HCT116 (cell line): ENCODE measurements at regions not wholly inside any gene's neighbourhood (a gene's known extent, or its start where the extent isn't known, plus 50 kb on each side); places are given as distances from the start of the nearest gene placed in this dataset.
A peak's percentile ranks its signal among the peaks of the same experiment; 100 is the strongest.

Experiments
- ATAC-seq: fragments of 200-7000 bp; cut with Tn5 transposase; 2 replicates; pipeline ENCODE4 v1.9.1; 2020; ENCODE audit warnings: mild to moderate bottlenecking, moderate library complexity
- BruUV-seq: library from RNA; stranded (reverse); fragments of 400-500 nt; replicated peaks from 2 replicates; lab custom pipeline; 2021; lab: Mats Ljungman, UMichigan
- CTCF ChIA-PET: fragments of 300-600 bp; sonication (Branson Sonifier 250); formaldehyde crosslinking; loops from one replicate; lab custom pipeline; 2021; ENCODE audit warnings: antibody characterized with exemption; lab: Charles Lee
- POLR2A ChIA-PET: fragments of 300-600, 350-600 bp; sonication (Branson Sonifier 250); formaldehyde crosslinking; loops from one replicate; lab custom pipeline; 2021; ENCODE audit warnings: antibody characterized with exemption; lab: Charles Lee
- RAD21 ChIA-PET, 2 experiments: fragments of 300-600 bp; sonication (Branson Sonifier 250); formaldehyde crosslinking; loops; one replicate each; lab custom pipeline; 2023; ENCODE audit warnings: low total read pairs in 2 of 2; ENCODE audit not compliant: uncharacterized antibody in 2 of 2, unreplicated experiment in 2 of 2, low non-redundant PET in 1 of 2; lab: Charles Lee
- DNase-seq: peaks from one replicate; pipeline ENCODE4 v3.0.0-alpha.2; 2010; ENCODE audit warnings: low read depth, low spot score
- H2AFZ ChIP-seq: fragments of 200-600 bp; shearing (Covaris generic), sonication (generic); 2 replicates; pipeline ENCODE4 v1.6.1; 2017; ENCODE audit warnings: low read depth, mixed run types, mixed read lengths, antibody characterized with exemption, low read length; ENCODE audit not compliant: poor library complexity, severe bottlenecking
- H3K27ac ChIP-seq: 2 replicates; pipeline ENCODE4 v1.5.1; 2012; ENCODE audit warnings: low read depth, low read length
- H3K27me3 ChIP-seq: fragments of 200-600 bp; sonication (generic); 2 replicates; pipeline ENCODE4 v1.6.1; 2016; ENCODE audit warnings: mixed run types, low read length, mixed read lengths; ENCODE audit not compliant: insufficient read depth
- H3K36me3 ChIP-seq, 2 experiments: fragments of 200-500 bp in 1 of 2; fragments of 200-600 bp in 1 of 2; sonication (Bioruptor generic) in 1 of 2; sonication (generic) in 1 of 2; 2 replicates each; pipeline versions ENCODE4 v1.5.1 to v1.6.1; 2014 to 2016; ENCODE audit warnings: low read length in 2 of 2, inconsistent platforms in 1 of 2, mixed read lengths in 1 of 2, mixed run types in 1 of 2; ENCODE audit not compliant: insufficient read depth in 2 of 2, control insufficient read depth in 1 of 2
- H3K4me1 ChIP-seq, 2 experiments: fragments of 200-600 bp in 1 of 2; sonication (generic) in 1 of 2; 2 replicates each; pipeline versions ENCODE4 v1.5.1 to v1.6.1; 2012 to 2017; ENCODE audit warnings: low read length in 2 of 2, inconsistent platforms in 1 of 2, mild to moderate bottlenecking in 1 of 2, mixed read lengths in 1 of 2, mixed run types in 1 of 2, moderate library complexity in 1 of 2; ENCODE audit not compliant: insufficient read depth in 2 of 2, control insufficient read depth in 1 of 2
- H3K4me2 ChIP-seq: fragments of 200-600 bp; sonication (generic); 2 replicates; pipeline ENCODE4 v1.6.1; 2017; ENCODE audit warnings: mixed run types, low read length, mixed read lengths
- H3K4me3 ChIP-seq, 2 experiments: fragments of 200-600 bp in 1 of 2; sonication (generic) in 1 of 2; replicated peaks in 1 of 2; 2 replicates each; pipeline ENCODE4 v1.5.1; 2011 to 2016; ENCODE audit warnings: low read length in 2 of 2, control low read depth in 1 of 2, low read depth in 1 of 2, mild to moderate bottlenecking in 1 of 2, mixed read lengths in 1 of 2, mixed run types in 1 of 2
- H3K79me2 ChIP-seq: fragments of 200-600 bp; sonication (generic); 2 replicates; pipeline ENCODE4 v1.6.1; 2017; ENCODE audit warnings: mild to moderate bottlenecking, mixed run types, low read length, moderate library complexity, mixed read lengths; ENCODE audit not compliant: insufficient read depth
- H3K9ac ChIP-seq: fragments of 200-600 bp; sonication (generic); 2 replicates; pipeline ENCODE4 v1.6.1; 2016; ENCODE audit warnings: low read length, mixed read lengths
- H3K9me2 ChIP-seq: fragments of 200-600 bp; sonication (generic), shearing (Covaris generic); 2 replicates; pipeline ENCODE4 v1.6.1; 2017; ENCODE audit warnings: mixed run types, mild to moderate bottlenecking, moderate library complexity; ENCODE audit not compliant: insufficient read depth
- H3K9me3 ChIP-seq, 2 experiments: fragments of 200-500 bp in 1 of 2; fragments of 200-600 bp in 1 of 2; sonication (Bioruptor generic) in 1 of 2; sonication (generic) in 1 of 2; 2 replicates each; pipeline ENCODE4 v1.6.1; 2014 to 2017; ENCODE audit warnings: low read length in 2 of 2, mixed read lengths in 2 of 2, inconsistent platforms in 1 of 2, low read depth in 1 of 2, mild to moderate bottlenecking in 1 of 2, mixed run types in 1 of 2, moderate library complexity in 1 of 2; ENCODE audit not compliant: control insufficient read depth in 1 of 2, insufficient read depth in 1 of 2
- H4K20me1 ChIP-seq: fragments of 200-600 bp; sonication (generic), shearing (Covaris generic); 2 replicates; pipeline ENCODE4 v1.6.1; 2017; ENCODE audit warnings: mixed run types, mild to moderate bottlenecking, moderate library complexity; ENCODE audit not compliant: insufficient read depth
- CBX3 ChIP-seq: IDR thresholded peaks from 2 replicates; pipeline ENCODE4 v1.6.1; 2012; ENCODE audit warnings: low read depth
- CTCF ChIP-seq, 3 experiments: fragments of 200-600 bp in 1 of 3; sonication (generic) in 1 of 3; IDR thresholded peaks in 2 of 3; conservative IDR thresholded peaks in 1 of 3; 2 replicates each; pipeline ENCODE4 v1.5.1; 2012 to 2017; ENCODE audit warnings: low read depth in 2 of 3, low read length in 2 of 3, antibody characterized with exemption in 1 of 3, borderline replicate concordance in 1 of 3, control low read depth in 1 of 3, mild to moderate bottlenecking in 1 of 3, mixed read lengths in 1 of 3, mixed run types in 1 of 3, moderate library complexity in 1 of 3; ENCODE audit not compliant: insufficient read depth in 1 of 3
- EGR1 ChIP-seq: IDR thresholded peaks from 2 replicates; pipeline ENCODE4 v1.6.1; 2012; ENCODE audit warnings: low read depth
- EZH2 ChIP-seq: fragments of 200-600 bp; sonication (generic); IDR thresholded peaks from 2 replicates; pipeline ENCODE4 v1.6.1; 2017; ENCODE audit warnings: antibody characterized with exemption, mixed run types
- EZH2phosphoT487 ChIP-seq: fragments of 200-600 bp; IDR thresholded peaks from 2 replicates; pipeline ENCODE4 v1.6.1; 2018; ENCODE audit warnings: antibody characterized with exemption, borderline replicate concordance
- POLR2A ChIP-seq: IDR thresholded peaks from 2 replicates; pipeline ENCODE4 v1.7.0; 2011; ENCODE audit warnings: borderline replicate concordance; ENCODE audit not compliant: insufficient read depth, insufficient read length; ENCODE audit errors: extremely low read depth
- POLR2AphosphoS5 ChIP-seq: IDR thresholded peaks from 2 replicates; pipeline ENCODE4 v1.6.1; 2011; ENCODE audit warnings: mild to moderate bottlenecking, low read depth, low read length, moderate library complexity
- ZFX ChIP-seq: fragments of 450-650 bp; IDR thresholded peaks from 2 replicates; pipeline ENCODE4 v1.6.1; 2017
- ZNF274 ChIP-seq: fragments of 200-500 bp; sonication (Bioruptor generic); IDR thresholded peaks from 2 replicates; pipeline ENCODE4 v1.6.1; 2014; ENCODE audit warnings: mild to moderate bottlenecking, low read depth, low read length, inconsistent platforms
- intact Hi-C: fragments of 100-400 bp; cut with micrococcal nuclease; formaldehyde crosslinking; loops from 2 replicates; pipeline ENCODE4 v1.10.0; 2022
- TF ChIP-seq, protein P1 (sequence below): IDR thresholded peaks from 2 replicates; pipeline ENCODE4 v1.6.1; 2011; ENCODE audit warnings: mild to moderate bottlenecking, low read length, moderate library complexity; ENCODE audit not compliant: insufficient replicate concordance; ENCODE audit errors: extremely low read depth
- TF ChIP-seq, protein P2 (sequence below): IDR thresholded peaks from 2 replicates; pipeline ENCODE4 v1.6.1; 2012
- TF ChIP-seq, protein P3 (sequence below): IDR thresholded peaks from 2 replicates; pipeline ENCODE4 v1.6.1; 2012; ENCODE audit warnings: low read depth

- intact Hi-C loops: no loop called here
- RAD21 ChIA-PET: no interaction called here
- Histone ChIP-seq H3K27ac (no peak overlapping the region), H3K27me3 (no peaks in the 10 kb centered on the region), H3K9ac (no peak overlapping the region), H3K36me3 (no peaks in the 10 kb centered on the region), H3K4me3 (no peak overlapping the region), H3K4me2 (no peak overlapping the region), H3K9me2 (no peaks in the 10 kb centered on the region), H3K9me3 (no peaks in the 10 kb centered on the region), H3K4me1 (no peaks in the 10 kb centered on the region), H2AFZ (peak overlapping the region; percentile 36), H4K20me1 (no peaks in the 10 kb centered on the region), H3K79me2 (no peaks in the 10 kb centered on the region)
- CTCF ChIA-PET: no interaction called here
- BruUV-seq: no TSS peak
- TF ChIP-seq POLR2A (no peak), POLR2AphosphoS5 (no peak), EZH2 (no peak), CTCF (IDR thresholded peaks at IDR 0.05 in 2 of 3, conservative IDR thresholded peaks at IDR 0.05 in 1 of 3; ENCODE audit: borderline replicate concordance in 1 of 3, insufficient read depth in 1 of 3, low read depth in 2 of 3, low read length in 2 of 3) (no peak), ZNF274 (no peak), EZH2phosphoT487 (no peak), EGR1 (no peak), ZFX (no peak), CBX3 (no peak)
- TF ChIP-seq, protein P1, sequence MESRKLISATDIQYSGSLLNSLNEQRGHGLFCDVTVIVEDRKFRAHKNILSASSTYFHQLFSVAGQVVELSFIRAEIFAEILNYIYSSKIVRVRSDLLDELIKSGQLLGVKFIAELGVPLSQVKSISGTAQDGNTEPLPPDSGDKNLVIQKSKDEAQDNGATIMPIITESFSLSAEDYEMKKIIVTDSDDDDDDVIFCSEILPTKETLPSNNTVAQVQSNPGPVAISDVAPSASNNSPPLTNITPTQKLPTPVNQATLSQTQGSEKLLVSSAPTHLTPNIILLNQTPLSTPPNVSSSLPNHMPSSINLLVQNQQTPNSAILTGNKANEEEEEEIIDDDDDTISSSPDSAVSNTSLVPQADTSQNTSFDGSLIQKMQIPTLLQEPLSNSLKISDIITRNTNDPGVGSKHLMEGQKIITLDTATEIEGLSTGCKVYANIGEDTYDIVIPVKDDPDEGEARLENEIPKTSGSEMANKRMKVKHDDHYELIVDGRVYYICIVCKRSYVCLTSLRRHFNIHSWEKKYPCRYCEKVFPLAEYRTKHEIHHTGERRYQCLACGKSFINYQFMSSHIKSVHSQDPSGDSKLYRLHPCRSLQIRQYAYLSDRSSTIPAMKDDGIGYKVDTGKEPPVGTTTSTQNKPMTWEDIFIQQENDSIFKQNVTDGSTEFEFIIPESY: no peak
- TF ChIP-seq, protein P2, sequence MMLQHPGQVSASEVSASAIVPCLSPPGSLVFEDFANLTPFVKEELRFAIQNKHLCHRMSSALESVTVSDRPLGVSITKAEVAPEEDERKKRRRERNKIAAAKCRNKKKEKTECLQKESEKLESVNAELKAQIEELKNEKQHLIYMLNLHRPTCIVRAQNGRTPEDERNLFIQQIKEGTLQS: no peak
- TF ChIP-seq, protein P3, sequence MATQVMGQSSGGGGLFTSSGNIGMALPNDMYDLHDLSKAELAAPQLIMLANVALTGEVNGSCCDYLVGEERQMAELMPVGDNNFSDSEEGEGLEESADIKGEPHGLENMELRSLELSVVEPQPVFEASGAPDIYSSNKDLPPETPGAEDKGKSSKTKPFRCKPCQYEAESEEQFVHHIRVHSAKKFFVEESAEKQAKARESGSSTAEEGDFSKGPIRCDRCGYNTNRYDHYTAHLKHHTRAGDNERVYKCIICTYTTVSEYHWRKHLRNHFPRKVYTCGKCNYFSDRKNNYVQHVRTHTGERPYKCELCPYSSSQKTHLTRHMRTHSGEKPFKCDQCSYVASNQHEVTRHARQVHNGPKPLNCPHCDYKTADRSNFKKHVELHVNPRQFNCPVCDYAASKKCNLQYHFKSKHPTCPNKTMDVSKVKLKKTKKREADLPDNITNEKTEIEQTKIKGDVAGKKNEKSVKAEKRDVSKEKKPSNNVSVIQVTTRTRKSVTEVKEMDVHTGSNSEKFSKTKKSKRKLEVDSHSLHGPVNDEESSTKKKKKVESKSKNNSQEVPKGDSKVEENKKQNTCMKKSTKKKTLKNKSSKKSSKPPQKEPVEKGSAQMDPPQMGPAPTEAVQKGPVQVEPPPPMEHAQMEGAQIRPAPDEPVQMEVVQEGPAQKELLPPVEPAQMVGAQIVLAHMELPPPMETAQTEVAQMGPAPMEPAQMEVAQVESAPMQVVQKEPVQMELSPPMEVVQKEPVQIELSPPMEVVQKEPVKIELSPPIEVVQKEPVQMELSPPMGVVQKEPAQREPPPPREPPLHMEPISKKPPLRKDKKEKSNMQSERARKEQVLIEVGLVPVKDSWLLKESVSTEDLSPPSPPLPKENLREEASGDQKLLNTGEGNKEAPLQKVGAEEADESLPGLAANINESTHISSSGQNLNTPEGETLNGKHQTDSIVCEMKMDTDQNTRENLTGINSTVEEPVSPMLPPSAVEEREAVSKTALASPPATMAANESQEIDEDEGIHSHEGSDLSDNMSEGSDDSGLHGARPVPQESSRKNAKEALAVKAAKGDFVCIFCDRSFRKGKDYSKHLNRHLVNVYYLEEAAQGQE: no peak
- no peak for DNase-seq
- POLR2A ChIA-PET: no interaction called here
- no peak for ATAC-seq
Measured at GRCh38 chr6:100266494-100267401, 198.0 kb downstream of the SIM1 start.
